ENCODE measurements at regions not wholly inside any gene's neighbourhood (a gene's known extent, or its start where the extent isn't known, plus 50 kb on each side); places are given as distances from the start of the nearest gene placed in this dataset.

GRCh38 chr13:60974296-60974695 lies 441.4 kb downstream of the PCDH20 start:
- Histone ChIP-seq H2AFZ (ENCODE audit: low read depth) (no peak overlapping the region), H3K4me2 (no peak overlapping the region), H3K79me2 (ENCODE audit: insufficient read depth, low read depth) (no peaks in the 10 kb centered on the region), H3K27ac (no peak overlapping the region), H3K4me1 (ENCODE audit: low read depth, poor library complexity, severe bottlenecking) (no peaks in the 10 kb centered on the region), H4K20me1 (ENCODE audit: insufficient read depth) (no peaks in the 10 kb centered on the region), H3K9ac (no peak overlapping the region), H3K36me3 (ENCODE audit: insufficient read depth) (no peaks in the 10 kb centered on the region), H3K4me3 (IDR thresholded peaks at IDR 0.05; ENCODE audit: insufficient read depth, low read depth, low read length) (no peak overlapping the region), H3K27me3 (ENCODE audit: insufficient read depth, low read depth) (no peaks in the 10 kb centered on the region)
- no peak for TF ChIP-seq CTCF (conservative IDR thresholded peaks at IDR 0.05; ENCODE audit: low read depth, low read length)

DNA sequence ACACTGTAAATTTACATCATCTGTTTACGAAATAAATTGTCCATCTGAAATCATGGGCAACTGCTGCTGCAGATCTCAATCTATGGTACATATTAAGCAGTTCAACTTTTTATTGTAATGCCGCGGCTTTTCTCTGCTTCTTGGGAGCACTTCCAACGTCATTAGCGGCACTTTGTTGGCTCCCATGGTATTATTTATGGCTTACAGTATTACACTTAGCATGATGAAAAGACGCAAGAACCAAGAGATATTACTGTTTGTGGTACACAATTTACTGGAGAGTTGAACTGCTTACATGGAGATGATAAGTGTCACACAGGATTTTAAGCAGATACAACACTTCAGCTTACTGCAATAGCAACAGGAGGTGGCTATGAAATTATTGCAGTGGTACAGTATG lies 442.1 kb downstream of the PCDH20 start:
- Histone ChIP-seq H3K9ac (no peak overlapping the region), H3K4me1 (ENCODE audit: low read depth, poor library complexity, severe bottlenecking) (no peaks in the 10 kb centered on the region), H4K20me1 (ENCODE audit: insufficient read depth) (no peaks in the 10 kb centered on the region), H2AFZ (ENCODE audit: low read depth) (no peak overlapping the region), H3K79me2 (ENCODE audit: insufficient read depth, low read depth) (no peaks in the 10 kb centered on the region), H3K27ac (no peak overlapping the region), H3K36me3 (ENCODE audit: insufficient read depth) (no peaks in the 10 kb centered on the region), H3K4me2 (no peak overlapping the region), H3K4me3 (IDR thresholded peaks at IDR 0.05; ENCODE audit: insufficient read depth, low read depth, low read length) (no peak overlapping the region), H3K27me3 (ENCODE audit: insufficient read depth, low read depth) (no peaks in the 10 kb centered on the region)
- no peak for TF ChIP-seq CTCF (conservative IDR thresholded peaks at IDR 0.05; ENCODE audit: low read depth, low read length)

DNA sequence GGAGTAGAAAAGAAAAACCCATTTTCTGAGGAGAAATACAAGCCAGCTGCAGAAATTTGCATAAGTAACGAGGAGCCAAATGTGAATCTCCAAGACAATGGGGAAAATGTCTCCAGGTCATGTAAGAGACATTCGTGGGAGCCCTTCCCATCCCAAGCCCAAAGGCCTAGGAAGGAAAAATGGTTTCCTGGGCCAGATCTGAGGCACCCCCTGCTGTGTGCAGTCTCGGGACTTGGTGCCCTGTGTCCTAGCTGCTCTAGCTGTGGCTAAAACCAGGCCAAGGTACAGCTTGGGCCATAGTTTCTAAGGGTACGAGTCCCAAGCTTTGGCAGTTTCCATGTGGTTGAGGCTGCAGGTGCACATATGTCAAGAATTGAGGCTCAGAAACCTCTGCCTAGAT lies 444.9 kb downstream of the PCDH20 start:
- no peak overlapping the region for H3K4me2 ChIP-seq
- no peaks in the 10 kb centered on the region for H4K20me1 ChIP-seq (ENCODE audit: insufficient read depth)

GRCh38 chr13:60969656-60970055 lies 446.0 kb downstream of the PCDH20 start:
- no peaks in the 10 kb centered on the region for H3K79me2 ChIP-seq (ENCODE audit: insufficient read depth, low read depth)
- no peak overlapping the region for H3K27ac ChIP-seq
- no peak overlapping the region for H3K4me2 ChIP-seq
- no peak overlapping the region for H3K4me3 ChIP-seq (IDR thresholded peaks at IDR 0.05; ENCODE audit: insufficient read depth, low read depth, low read length)
- H3K27me3 ChIP-seq (ENCODE audit: insufficient read depth, low read depth): no peaks in the 10 kb centered on the region
- H3K9ac ChIP-seq: no peak overlapping the region
- H3K4me1 ChIP-seq (ENCODE audit: low read depth, poor library complexity, severe bottlenecking): no peaks in the 10 kb centered on the region
- H2AFZ ChIP-seq (ENCODE audit: low read depth): no peak overlapping the region
- H4K20me1 ChIP-seq (ENCODE audit: insufficient read depth): no peaks in the 10 kb centered on the region
- no peaks in the 10 kb centered on the region for H3K36me3 ChIP-seq (ENCODE audit: insufficient read depth)
- no peak for TF ChIP-seq CTCF (conservative IDR thresholded peaks at IDR 0.05; ENCODE audit: low read depth, low read length)

More for the DNA sequence above, 444.9 kb downstream of the PCDH20 start:
- TF ChIP-seq CTCF (conservative IDR thresholded peaks at IDR 0.05; ENCODE audit: low read depth, low read length): no peak
- no peak overlapping the region for H3K9ac ChIP-seq
- no peaks in the 10 kb centered on the region for H3K27me3 ChIP-seq (ENCODE audit: insufficient read depth, low read depth)
- no peaks in the 10 kb centered on the region for H3K36me3 ChIP-seq (ENCODE audit: insufficient read depth)
- no peak overlapping the region for H3K27ac ChIP-seq
- H2AFZ ChIP-seq (ENCODE audit: low read depth): no peak overlapping the region
- no peaks in the 10 kb centered on the region for H3K4me1 ChIP-seq (ENCODE audit: low read depth, poor library complexity, severe bottlenecking)
- H3K4me3 ChIP-seq (IDR thresholded peaks at IDR 0.05; ENCODE audit: insufficient read depth, low read depth, low read length): no peak overlapping the region
- H3K79me2 ChIP-seq (ENCODE audit: insufficient read depth, low read depth): no peaks in the 10 kb centered on the region

Data from KMS-11 (cell line).